Fibroblast of lung (primary cell): ENCODE measurements at regions not wholly inside any gene's neighbourhood (a gene's known extent, or its start where the extent isn't known, plus 50 kb on each side); places are given as distances from the start of the nearest gene placed in this dataset.
A peak's percentile ranks its signal among the peaks of the same experiment; 100 is the strongest.

ENCODE experiments used
- DNase-seq, 2 donors: peaks; one replicate each; pipeline versions ENCODE4 v3.0.0 to v3.0.0-alpha.2; 2010; ENCODE audit warnings: low read depth in 2 of 2
- H2AFZ ChIP-seq: 2 replicates; pipeline ENCODE4 v1.5.1; 2012; ENCODE audit warnings: low read length, control low read depth, inconsistent platforms
- H3K27ac ChIP-seq: 2 replicates; pipeline ENCODE4 v1.5.1; 2011; ENCODE audit warnings: low read length, control low read depth; ENCODE audit not compliant: insufficient read depth
- H3K27me3 ChIP-seq: 2 replicates; pipeline ENCODE4 v1.5.1; 2011; ENCODE audit warnings: mild to moderate bottlenecking, low read length; ENCODE audit not compliant: control insufficient read depth, insufficient read depth
- H3K36me3 ChIP-seq: 2 replicates; pipeline ENCODE4 v1.5.1; 2011; ENCODE audit warnings: low read length; ENCODE audit not compliant: control insufficient read depth, insufficient read depth
- H3K4me1 ChIP-seq: 2 replicates; pipeline ENCODE4 v1.5.1; 2011; ENCODE audit warnings: low read length; ENCODE audit not compliant: control insufficient read depth, insufficient read depth; ENCODE audit errors: extremely low read depth
- H3K4me2 ChIP-seq: 2 replicates; pipeline ENCODE4 v1.5.1; 2011; ENCODE audit warnings: low read length, control low read depth; ENCODE audit not compliant: insufficient read depth; ENCODE audit errors: extremely low read depth
- H3K4me3 ChIP-seq, 4 experiments: fragments of 200-600 bp in 1 of 4; sonication (generic) in 1 of 4; replicated peaks in 1 of 4; 2 replicates each; pipeline ENCODE4 v1.5.1; 2011 to 2016; ENCODE audit warnings: low read length in 4 of 4, low read depth in 3 of 4, mild to moderate bottlenecking in 3 of 4, control low read depth in 2 of 4, inconsistent platforms in 1 of 4, mixed read lengths in 1 of 4; ENCODE audit not compliant: insufficient read depth in 1 of 4; ENCODE audit errors: control extremely low read depth in 1 of 4
- H3K79me2 ChIP-seq: 2 replicates; pipeline ENCODE4 v1.5.1; 2012; ENCODE audit warnings: mild to moderate bottlenecking, low read length, inconsistent platforms; ENCODE audit not compliant: control insufficient read depth, insufficient read depth
- H3K9ac ChIP-seq: 2 replicates; pipeline ENCODE4 v1.5.1; 2011; ENCODE audit warnings: mild to moderate bottlenecking, low read length, control low read depth; ENCODE audit not compliant: insufficient read depth
- H3K9me3 ChIP-seq: 2 replicates; pipeline ENCODE4 v1.5.1; 2012; ENCODE audit warnings: low read depth, low read length; ENCODE audit not compliant: control insufficient read depth, insufficient read depth
- H4K20me1 ChIP-seq: 2 replicates; pipeline ENCODE4 v1.5.1; 2011; ENCODE audit warnings: low read length; ENCODE audit not compliant: control insufficient read depth, insufficient read depth; ENCODE audit errors: extremely low read depth
- EZH2 ChIP-seq: IDR thresholded peaks from 2 replicates; pipeline ENCODE4 v1.5.1; 2012; ENCODE audit warnings: low read length, control low read depth, mild to moderate bottlenecking; ENCODE audit errors: missing control alignments
- TF ChIP-seq, protein P1 (sequence below), 2 donors: IDR thresholded peaks in 1 of 2; conservative IDR thresholded peaks in 1 of 2; 1 replicate in 1 of 2; 2 replicates in 1 of 2; pipeline ENCODE4 v1.5.1; 2011 to 2012; ENCODE audit warnings: low read length in 2 of 2, control low read depth in 1 of 2, inconsistent platforms in 1 of 2, low read depth in 1 of 2, mild to moderate bottlenecking in 1 of 2

DNA sequence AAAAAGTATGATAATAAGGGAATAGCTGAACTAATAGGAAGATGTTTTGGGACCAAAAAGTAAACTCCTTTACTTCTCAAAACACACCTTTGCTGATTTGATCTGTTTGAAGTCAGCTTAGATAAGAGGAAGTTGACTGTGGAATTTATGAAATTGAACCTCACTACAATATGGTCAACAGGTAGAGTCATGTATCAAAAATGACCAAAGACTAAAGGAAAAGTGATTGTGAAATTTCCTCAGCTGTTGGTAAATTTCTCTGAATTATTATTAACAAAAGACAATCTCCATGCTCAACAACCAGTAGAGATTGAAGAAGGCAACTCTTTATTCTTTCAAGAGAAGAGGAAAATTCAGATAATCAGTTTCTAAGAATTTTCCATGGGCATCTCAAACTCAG lies 826.5 kb downstream of the KCNA4 start:
- Histone ChIP-seq H3K27ac (no peak overlapping the region), H3K36me3 (no peaks in the 10 kb centered on the region), H3K9me3 (no peaks in the 10 kb centered on the region), H3K9ac (no peak overlapping the region), H3K79me2 (no peaks in the 10 kb centered on the region), H3K4me3 (no peak overlapping the region), H3K4me2 (no peak overlapping the region), H4K20me1 (no peaks in the 10 kb centered on the region), H3K27me3 (no peaks in the 10 kb centered on the region), H2AFZ (no peak overlapping the region), H3K4me1 (peaks cover under 1% of the 10 kb centered on the region)
- no peak for TF ChIP-seq EZH2
- TF ChIP-seq, protein P1, sequence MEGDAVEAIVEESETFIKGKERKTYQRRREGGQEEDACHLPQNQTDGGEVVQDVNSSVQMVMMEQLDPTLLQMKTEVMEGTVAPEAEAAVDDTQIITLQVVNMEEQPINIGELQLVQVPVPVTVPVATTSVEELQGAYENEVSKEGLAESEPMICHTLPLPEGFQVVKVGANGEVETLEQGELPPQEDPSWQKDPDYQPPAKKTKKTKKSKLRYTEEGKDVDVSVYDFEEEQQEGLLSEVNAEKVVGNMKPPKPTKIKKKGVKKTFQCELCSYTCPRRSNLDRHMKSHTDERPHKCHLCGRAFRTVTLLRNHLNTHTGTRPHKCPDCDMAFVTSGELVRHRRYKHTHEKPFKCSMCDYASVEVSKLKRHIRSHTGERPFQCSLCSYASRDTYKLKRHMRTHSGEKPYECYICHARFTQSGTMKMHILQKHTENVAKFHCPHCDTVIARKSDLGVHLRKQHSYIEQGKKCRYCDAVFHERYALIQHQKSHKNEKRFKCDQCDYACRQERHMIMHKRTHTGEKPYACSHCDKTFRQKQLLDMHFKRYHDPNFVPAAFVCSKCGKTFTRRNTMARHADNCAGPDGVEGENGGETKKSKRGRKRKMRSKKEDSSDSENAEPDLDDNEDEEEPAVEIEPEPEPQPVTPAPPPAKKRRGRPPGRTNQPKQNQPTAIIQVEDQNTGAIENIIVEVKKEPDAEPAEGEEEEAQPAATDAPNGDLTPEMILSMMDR (conservative IDR thresholded peaks at IDR 0.05 in 1 of 2, IDR thresholded peaks at IDR 0.05 in 1 of 2; ENCODE audit: low read depth in 1 of 2, low read length in 2 of 2): no peak
- no peak for DNase-seq

DNA sequence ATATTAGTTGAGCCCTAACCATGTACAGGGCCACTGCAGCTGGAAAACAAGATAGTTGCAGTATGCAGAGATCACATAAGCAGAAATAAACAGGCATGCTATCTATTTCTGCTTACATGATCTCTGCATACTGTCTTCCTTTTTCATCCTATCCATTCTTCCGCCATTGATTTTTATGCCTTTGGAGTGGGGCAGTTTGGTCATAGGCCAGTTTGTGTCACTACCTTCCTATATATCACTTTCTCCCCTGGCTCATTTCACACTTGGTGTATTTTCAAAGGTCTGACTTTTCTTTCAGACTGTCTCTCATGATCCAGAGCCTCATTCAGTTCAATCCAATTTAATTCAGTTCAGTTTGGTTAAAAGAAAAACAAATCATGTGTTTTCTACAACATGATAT lies 829.6 kb downstream of the KCNA4 start:
- Histone ChIP-seq H2AFZ (no peak overlapping the region), H3K4me2 (no peak overlapping the region), H3K27me3 (no peaks in the 10 kb centered on the region), H3K4me1 (peaks cover 6% of the 10 kb centered on the region), H3K36me3 (no peaks in the 10 kb centered on the region), H4K20me1 (no peaks in the 10 kb centered on the region), H3K79me2 (no peaks in the 10 kb centered on the region), H3K4me3 (no peak overlapping the region), H3K27ac (no peak overlapping the region), H3K9ac (no peak overlapping the region), H3K9me3 (no peaks in the 10 kb centered on the region)
- no peak for TF ChIP-seq EZH2
- TF ChIP-seq, protein P1 (conservative IDR thresholded peaks at IDR 0.05 in 1 of 2, IDR thresholded peaks at IDR 0.05 in 1 of 2; ENCODE audit: low read depth in 1 of 2, low read length in 2 of 2): no peak
- DNase-seq: no peak

DNA sequence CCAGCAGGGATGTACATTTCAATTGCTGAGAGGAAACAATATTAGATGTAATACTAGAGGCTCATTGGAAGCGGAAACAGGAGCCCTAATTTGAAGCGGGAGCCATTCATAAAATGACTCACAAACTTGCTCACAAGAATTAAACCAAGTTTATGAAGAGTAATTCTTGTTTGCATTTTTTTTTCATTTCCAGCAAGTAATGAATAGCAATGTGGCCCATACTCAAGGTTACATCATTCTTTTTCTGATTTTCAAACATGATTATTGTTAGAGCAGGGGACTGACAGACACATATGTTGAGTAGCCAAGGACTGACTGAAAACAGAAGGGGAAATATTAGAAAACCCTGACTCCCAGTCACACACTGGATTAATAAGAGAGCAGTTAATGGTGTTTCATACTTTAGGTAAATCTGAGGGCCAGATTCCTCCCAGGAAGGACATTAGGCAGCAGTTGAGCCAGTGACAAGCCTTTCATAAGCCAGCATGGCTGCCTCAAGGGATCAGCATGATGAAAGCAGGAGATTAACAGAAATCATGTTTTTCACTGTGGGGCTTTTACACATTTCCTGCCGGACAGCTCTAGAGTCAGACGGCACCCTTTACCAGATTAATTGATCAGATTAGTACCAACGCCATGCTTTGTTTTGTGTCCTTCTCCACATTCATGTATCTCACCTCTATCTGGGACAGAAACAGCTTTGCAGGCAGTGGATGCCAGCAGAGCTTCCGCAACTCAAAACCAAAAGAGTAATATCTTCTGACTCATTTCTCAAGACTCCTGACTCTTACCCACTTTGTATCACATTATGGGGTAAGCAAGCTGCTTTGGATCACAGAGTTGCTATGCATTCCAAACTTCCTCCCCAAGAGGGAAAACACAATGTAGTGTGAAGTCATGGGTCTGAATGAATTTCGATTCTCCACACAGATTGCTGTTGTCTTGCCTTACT lies 831.6 kb downstream of the KCNA4 start:
- H3K9me3 ChIP-seq: no peaks in the 10 kb centered on the region
- H3K79me2 ChIP-seq: no peaks in the 10 kb centered on the region
- H3K4me2 ChIP-seq: no peak overlapping the region
- DNase-seq: peak; percentile 80 to 99
- H3K4me1 ChIP-seq: peaks cover 6% of the 10 kb centered on the region
- no peaks in the 10 kb centered on the region for H3K27me3 ChIP-seq
- H3K27ac ChIP-seq: peak overlapping the region; percentile 72
- H4K20me1 ChIP-seq: no peaks in the 10 kb centered on the region
- H3K4me3 ChIP-seq: no peak overlapping the region
- TF ChIP-seq EZH2: no peak
- TF ChIP-seq, protein P1 (conservative IDR thresholded peaks at IDR 0.05 in 1 of 2, IDR thresholded peaks at IDR 0.05 in 1 of 2; ENCODE audit: low read depth in 1 of 2, low read length in 2 of 2): no peak
- no peak overlapping the region for H3K9ac ChIP-seq
- no peak overlapping the region for H2AFZ ChIP-seq
- no peaks in the 10 kb centered on the region for H3K36me3 ChIP-seq
